SK-N-SH (cell line): ENCODE measurements at regions not wholly inside any gene's neighbourhood (a gene's known extent, or its start where the extent isn't known, plus 50 kb on each side); places are given as distances from the start of the nearest gene placed in this dataset.

Experiments used
- CTCF ChIA-PET: fragments of 300-600, 350-600 bp; formaldehyde crosslinking; extraction: SDS; loops from one replicate; lab custom pipeline; 2021; lab: Yijun Ruan, JAX
- POLR2A ChIA-PET: fragments of 350-600 bp; sonication (Branson Sonifier 250); formaldehyde crosslinking; extraction: SDS; loops from one replicate; lab custom pipeline; 2020; ENCODE audit warnings: antibody characterized with exemption, inconsistent platforms; lab: Yijun Ruan, JAX
- DNase-seq: peaks from one replicate; pipeline ENCODE4 v3.0.0; 2012
- H2AFZ ChIP-seq: fragments of 200-600 bp; sonication (generic); 2 replicates; pipeline ENCODE4 v1.8.1; 2016; ENCODE audit warnings: antibody characterized with exemption, mild to moderate bottlenecking, low read depth
- H3F3A ChIP-seq: fragments of 200-600 bp; sonication (generic); replicated peaks from 2 replicates; pipeline ENCODE3; 2016; ENCODE audit warnings: antibody characterized with exemption, mild to moderate bottlenecking; ENCODE audit not compliant: insufficient read depth
- H3K27ac ChIP-seq, 2 experiments: fragments of 200-500 bp in 1 of 2; fragments of 200-600 bp in 1 of 2; sonication (Bioruptor generic) in 1 of 2; sonication (generic), shearing (Covaris generic) in 1 of 2; 2 replicates each; pipeline versions ENCODE4 v1.5.1 to v1.6.1; 2014 to 2016; ENCODE audit warnings: low read depth in 2 of 2, inconsistent platforms in 1 of 2, low read length in 1 of 2, mild to moderate bottlenecking in 1 of 2, mixed read lengths in 1 of 2
- H3K27me3 ChIP-seq: fragments of 200-600 bp; sonication (generic), shearing (Covaris generic); 2 replicates; pipeline ENCODE4 v1.6.1; 2016; ENCODE audit warnings: mixed run types; ENCODE audit not compliant: insufficient read depth
- H3K36me3 ChIP-seq, 2 experiments: fragments of 200-500 bp in 1 of 2; fragments of 200-600 bp in 1 of 2; sonication (Bioruptor generic) in 1 of 2; sonication (generic) in 1 of 2; replicated peaks in 1 of 2; 2 replicates each; pipeline versions ENCODE3 to v1.5.1; 2014 to 2016; ENCODE audit warnings: low read length in 1 of 2, mild to moderate bottlenecking in 1 of 2; ENCODE audit not compliant: insufficient read depth in 2 of 2, control insufficient read depth in 1 of 2
- H3K4me1 ChIP-seq, 2 experiments: fragments of 200-500 bp in 1 of 2; fragments of 200-600 bp in 1 of 2; sonication (Bioruptor generic) in 1 of 2; sonication (generic), shearing (Covaris generic) in 1 of 2; 2 replicates each; pipeline versions ENCODE4 v1.5.1 to v1.6.1; 2014 to 2016; ENCODE audit warnings: low read depth in 1 of 2, low read length in 1 of 2, mixed run types in 1 of 2; ENCODE audit not compliant: insufficient read depth in 2 of 2, control insufficient read depth in 1 of 2
- H3K4me2 ChIP-seq: fragments of 200-600 bp; sonication (generic), shearing (Covaris generic); 2 replicates; pipeline ENCODE4 v1.6.1; 2017; ENCODE audit warnings: mixed run types
- H3K4me3 ChIP-seq, 2 experiments: fragments of 200-500 bp in 1 of 2; fragments of 200-600 bp in 1 of 2; sonication (Bioruptor generic) in 1 of 2; sonication (generic), shearing (Covaris generic) in 1 of 2; 2 replicates each; pipeline versions ENCODE4 v1.5.1 to v1.8.1; 2014 to 2016; ENCODE audit warnings: low read depth in 2 of 2, inconsistent platforms in 1 of 2, low read length in 1 of 2, mild to moderate bottlenecking in 1 of 2, mixed read lengths in 1 of 2, moderate library complexity in 1 of 2
- H3K79me2 ChIP-seq: fragments of 200-600 bp; sonication (generic); 2 replicates; pipeline ENCODE4 v1.8.1; 2017; ENCODE audit warnings: mild to moderate bottlenecking; ENCODE audit not compliant: insufficient read depth
- H3K9ac ChIP-seq: fragments of 200-600 bp; sonication (generic); 2 replicates; pipeline ENCODE4 v1.6.1; 2017; ENCODE audit warnings: mixed run types
- H3K9me2 ChIP-seq: fragments of 200-600 bp; sonication (generic); 2 replicates; pipeline ENCODE4 v1.6.1; 2017; ENCODE audit warnings: mixed run types
- H3K9me3 ChIP-seq: fragments of 200-600 bp; sonication (generic); 2 replicates; pipeline ENCODE4 v1.6.1; 2017; ENCODE audit warnings: mixed run types, mild to moderate bottlenecking, moderate library complexity
- H4K20me1 ChIP-seq: fragments of 200-600 bp; sonication (generic); 2 replicates; pipeline ENCODE4 v1.6.1; 2017; ENCODE audit warnings: mild to moderate bottlenecking, mixed run types; ENCODE audit not compliant: insufficient read depth
- CHD2 ChIP-seq: fragments of 150-350 bp; IDR thresholded peaks from 2 replicates; pipeline ENCODE4 v1.6.1; 2018; ENCODE audit warnings: low read length; ENCODE audit not compliant: partially characterized antibody
- EP300 ChIP-seq, 2 experiments: IDR thresholded peaks; 2 replicates each; pipeline versions ENCODE4 v1.4.0 to v1.6.1; 2012; ENCODE audit warnings: borderline replicate concordance in 1 of 2, low read depth in 1 of 2, low read length in 1 of 2
- FOSL2 ChIP-seq: IDR thresholded peaks from 2 replicates; pipeline ENCODE4 v1.4.0; 2012; ENCODE audit warnings: low read depth, mild to moderate bottlenecking, moderate library complexity, borderline replicate concordance
- GABPA ChIP-seq: IDR thresholded peaks from 2 replicates; pipeline ENCODE4 v1.4.0; 2012; ENCODE audit warnings: low read depth, mild to moderate bottlenecking
- RAD21 ChIP-seq: IDR thresholded peaks from 2 replicates; pipeline ENCODE4 v1.6.1; 2012; ENCODE audit warnings: mild to moderate bottlenecking, low read length
- RCOR1 ChIP-seq: fragments of 150-350 bp; IDR thresholded peaks from 2 replicates; pipeline ENCODE4 v1.6.1; 2017; ENCODE audit warnings: antibody characterized with exemption, low read length
- RFX5 ChIP-seq: IDR thresholded peaks from 2 replicates; pipeline ENCODE4 v1.6.1; 2012; ENCODE audit warnings: mild to moderate bottlenecking, improper control_type of control experiment, low read length
- RXRA ChIP-seq: IDR thresholded peaks from 2 replicates; pipeline ENCODE4 v1.4.0; 2012; ENCODE audit warnings: low read depth, mild to moderate bottlenecking, borderline replicate concordance
- SIN3A ChIP-seq: IDR thresholded peaks from 2 replicates; pipeline ENCODE4 v1.6.1; 2012; ENCODE audit warnings: low read depth, mild to moderate bottlenecking, low read length, moderate library complexity, borderline replicate concordance
- TCF12 ChIP-seq: IDR thresholded peaks from 2 replicates; pipeline ENCODE4 v1.4.0; 2012
- TEAD4 ChIP-seq: IDR thresholded peaks from 2 replicates; pipeline ENCODE4 v1.4.0; 2012; ENCODE audit warnings: mild to moderate bottlenecking, borderline replicate concordance; ENCODE audit not compliant: insufficient read depth
- WGBS: methylation state at CpG from one replicate; pipeline ENCODE4 v1.1.6; 2017; ENCODE audit warnings: low lambda C conversion rate; 5-methylcytosine and 5-hydroxymethylcytosine counted together
- TF ChIP-seq, protein P1 (sequence below): fragments of 200-600 bp; sonication (generic); IDR thresholded peaks from 2 replicates; pipeline ENCODE4 v1.6.1; 2017; ENCODE audit warnings: antibody characterized with exemption, mild to moderate bottlenecking, moderate library complexity
- TF ChIP-seq, protein P2 (sequence below): fragments of 150-350 bp; IDR thresholded peaks from 2 replicates; pipeline ENCODE4 v1.6.1; 2017; ENCODE audit warnings: antibody characterized with exemption, low read length, low read depth, borderline replicate concordance
- TF ChIP-seq, protein P3 (sequence below): fragments of 150-350 bp; IDR thresholded peaks from 2 replicates; pipeline ENCODE4 v1.6.1; 2016; ENCODE audit warnings: mild to moderate bottlenecking, low read depth, low read length
- TF ChIP-seq, protein P4 (sequence below): IDR thresholded peaks from 2 replicates; pipeline ENCODE4; 2012
- TF ChIP-seq, protein P5 (sequence below): IDR thresholded peaks from 2 replicates; pipeline ENCODE4 v1.6.1; 2012; ENCODE audit warnings: mild to moderate bottlenecking, low read depth, low read length, moderate library complexity

DNA sequence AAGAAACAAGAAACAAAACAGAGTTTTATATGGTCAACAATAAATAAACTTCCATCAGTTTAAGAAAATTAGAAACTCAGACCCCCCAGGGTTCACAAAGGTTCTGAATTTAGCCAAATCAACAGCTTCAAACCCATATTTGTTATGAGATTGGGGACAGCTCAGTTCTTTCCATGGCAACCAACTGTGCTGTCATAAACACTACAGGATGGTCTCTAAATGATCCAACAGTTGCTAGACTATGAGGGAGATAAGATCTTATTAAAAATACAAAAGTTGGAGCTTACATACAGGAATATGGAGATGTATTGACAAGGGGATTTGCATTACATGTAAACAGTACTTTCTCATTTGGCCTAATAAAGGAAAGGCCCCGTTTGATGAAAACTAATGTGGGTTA is 154.6 kb upstream of the CTAGE1 start:
- WGBS = 6% methylated on average over 1 of the region's 1 CpG
- CTCF ChIA-PET = no interaction called here
- no peaks in the 10 kb centered on the region for H3K36me3 ChIP-seq
- H3K4me2 ChIP-seq = no peak overlapping the region
- no peaks in the 10 kb centered on the region for H4K20me1 ChIP-seq
- POLR2A ChIA-PET = no interaction called here
- H3K9ac ChIP-seq = no peak overlapping the region
- peaks cover 19% of the 10 kb centered on the region; the same call in 1 of the 2 replicates for H3K27me3 ChIP-seq
- no peak overlapping the region for H3K4me3 ChIP-seq
- H3K27ac ChIP-seq = no peak overlapping the region
- no peak for DNase-seq
- H3K9me3 ChIP-seq = no peaks in the 10 kb centered on the region
- no peaks in the 10 kb centered on the region for H3F3A ChIP-seq
- H3K4me1 ChIP-seq = no peaks in the 10 kb centered on the region; a peak in 1 of 4 replicates
- TF ChIP-seq FOSL2 = no peak
- no peak for TF ChIP-seq RAD21
- TF ChIP-seq, protein P1, sequence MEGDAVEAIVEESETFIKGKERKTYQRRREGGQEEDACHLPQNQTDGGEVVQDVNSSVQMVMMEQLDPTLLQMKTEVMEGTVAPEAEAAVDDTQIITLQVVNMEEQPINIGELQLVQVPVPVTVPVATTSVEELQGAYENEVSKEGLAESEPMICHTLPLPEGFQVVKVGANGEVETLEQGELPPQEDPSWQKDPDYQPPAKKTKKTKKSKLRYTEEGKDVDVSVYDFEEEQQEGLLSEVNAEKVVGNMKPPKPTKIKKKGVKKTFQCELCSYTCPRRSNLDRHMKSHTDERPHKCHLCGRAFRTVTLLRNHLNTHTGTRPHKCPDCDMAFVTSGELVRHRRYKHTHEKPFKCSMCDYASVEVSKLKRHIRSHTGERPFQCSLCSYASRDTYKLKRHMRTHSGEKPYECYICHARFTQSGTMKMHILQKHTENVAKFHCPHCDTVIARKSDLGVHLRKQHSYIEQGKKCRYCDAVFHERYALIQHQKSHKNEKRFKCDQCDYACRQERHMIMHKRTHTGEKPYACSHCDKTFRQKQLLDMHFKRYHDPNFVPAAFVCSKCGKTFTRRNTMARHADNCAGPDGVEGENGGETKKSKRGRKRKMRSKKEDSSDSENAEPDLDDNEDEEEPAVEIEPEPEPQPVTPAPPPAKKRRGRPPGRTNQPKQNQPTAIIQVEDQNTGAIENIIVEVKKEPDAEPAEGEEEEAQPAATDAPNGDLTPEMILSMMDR = no peak
- no peak for TF ChIP-seq EP300 (IDR thresholded peaks at IDR 0.05; ENCODE audit: borderline replicate concordance in 1 of 2, low read depth in 1 of 2, low read length in 1 of 2)
- no peak for TF ChIP-seq SIN3A
- no peak for TF ChIP-seq RCOR1
- no peak for TF ChIP-seq CHD2
- no peak for TF ChIP-seq TCF12
- TF ChIP-seq, protein P2, sequence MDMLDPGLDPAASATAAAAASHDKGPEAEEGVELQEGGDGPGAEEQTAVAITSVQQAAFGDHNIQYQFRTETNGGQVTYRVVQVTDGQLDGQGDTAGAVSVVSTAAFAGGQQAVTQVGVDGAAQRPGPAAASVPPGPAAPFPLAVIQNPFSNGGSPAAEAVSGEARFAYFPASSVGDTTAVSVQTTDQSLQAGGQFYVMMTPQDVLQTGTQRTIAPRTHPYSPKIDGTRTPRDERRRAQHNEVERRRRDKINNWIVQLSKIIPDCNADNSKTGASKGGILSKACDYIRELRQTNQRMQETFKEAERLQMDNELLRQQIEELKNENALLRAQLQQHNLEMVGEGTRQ = no peak
- TF ChIP-seq, protein P3, sequence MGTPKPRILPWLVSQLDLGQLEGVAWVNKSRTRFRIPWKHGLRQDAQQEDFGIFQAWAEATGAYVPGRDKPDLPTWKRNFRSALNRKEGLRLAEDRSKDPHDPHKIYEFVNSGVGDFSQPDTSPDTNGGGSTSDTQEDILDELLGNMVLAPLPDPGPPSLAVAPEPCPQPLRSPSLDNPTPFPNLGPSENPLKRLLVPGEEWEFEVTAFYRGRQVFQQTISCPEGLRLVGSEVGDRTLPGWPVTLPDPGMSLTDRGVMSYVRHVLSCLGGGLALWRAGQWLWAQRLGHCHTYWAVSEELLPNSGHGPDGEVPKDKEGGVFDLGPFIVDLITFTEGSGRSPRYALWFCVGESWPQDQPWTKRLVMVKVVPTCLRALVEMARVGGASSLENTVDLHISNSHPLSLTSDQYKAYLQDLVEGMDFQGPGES = no peak
- no peak for TF ChIP-seq GABPA
- H3K79me2 ChIP-seq = no peaks in the 10 kb centered on the region
- H2AFZ ChIP-seq = no peak overlapping the region
- no peaks in the 10 kb centered on the region for H3K9me2 ChIP-seq

DNA sequence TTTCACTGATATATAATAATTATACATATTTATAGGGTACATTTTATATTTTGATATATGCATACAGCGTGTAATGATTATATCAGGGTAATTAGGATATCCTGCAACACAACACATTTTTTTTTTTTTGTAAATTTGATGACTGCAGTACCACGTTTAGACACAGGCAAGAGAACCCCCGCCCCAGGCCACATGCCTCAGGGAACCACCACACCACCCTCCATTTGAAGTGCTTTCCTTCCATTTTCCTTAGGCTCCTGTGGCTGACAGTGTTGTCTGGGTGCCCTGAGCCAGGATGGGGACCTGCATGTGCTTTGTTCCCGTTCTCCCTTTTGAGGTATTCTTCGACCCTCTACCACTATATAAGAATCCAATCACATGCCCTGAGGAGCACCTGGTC is 161.6 kb upstream of the CTAGE1 start:
- CTCF ChIA-PET = no interaction called here
- no peak for DNase-seq
- POLR2A ChIA-PET = no interaction called here
- H3K27me3 ChIP-seq = peaks cover 4% of the 10 kb centered on the region; the same call in 1 of the 2 replicates
- no peaks in the 10 kb centered on the region for H3K4me1 ChIP-seq
- no peak overlapping the region for H3K4me2 ChIP-seq
- no peak overlapping the region for H3K4me3 ChIP-seq
- H3K27ac ChIP-seq = no peak overlapping the region
- H3K79me2 ChIP-seq = no peaks in the 10 kb centered on the region
- 28% methylated on average over 5 of the region's 5 CpGs for WGBS
- H3K9me3 ChIP-seq = no peaks in the 10 kb centered on the region
- H3K9me2 ChIP-seq = no peaks in the 10 kb centered on the region
- no peaks in the 10 kb centered on the region for H3K36me3 ChIP-seq
- no peak overlapping the region for H2AFZ ChIP-seq
- no peaks in the 10 kb centered on the region for H3F3A ChIP-seq
- H4K20me1 ChIP-seq = no peaks in the 10 kb centered on the region
- no peak overlapping the region for H3K9ac ChIP-seq
- TF ChIP-seq RFX5 (no peak), RCOR1 (no peak), TEAD4 (no peak), RXRA (no peak), EP300 (IDR thresholded peaks at IDR 0.05; ENCODE audit: borderline replicate concordance in 1 of 2, low read depth in 1 of 2, low read length in 1 of 2) (no peak)
- TF ChIP-seq, protein P3 = no peak
- TF ChIP-seq, protein P4, sequence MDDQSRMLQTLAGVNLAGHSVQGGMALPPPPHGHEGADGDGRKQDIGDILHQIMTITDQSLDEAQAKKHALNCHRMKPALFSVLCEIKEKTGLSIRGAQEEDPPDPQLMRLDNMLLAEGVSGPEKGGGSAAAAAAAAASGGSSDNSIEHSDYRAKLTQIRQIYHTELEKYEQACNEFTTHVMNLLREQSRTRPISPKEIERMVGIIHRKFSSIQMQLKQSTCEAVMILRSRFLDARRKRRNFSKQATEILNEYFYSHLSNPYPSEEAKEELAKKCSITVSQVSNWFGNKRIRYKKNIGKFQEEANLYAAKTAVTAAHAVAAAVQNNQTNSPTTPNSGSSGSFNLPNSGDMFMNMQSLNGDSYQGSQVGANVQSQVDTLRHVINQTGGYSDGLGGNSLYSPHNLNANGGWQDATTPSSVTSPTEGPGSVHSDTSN = no peak
- TF ChIP-seq, protein P5, sequence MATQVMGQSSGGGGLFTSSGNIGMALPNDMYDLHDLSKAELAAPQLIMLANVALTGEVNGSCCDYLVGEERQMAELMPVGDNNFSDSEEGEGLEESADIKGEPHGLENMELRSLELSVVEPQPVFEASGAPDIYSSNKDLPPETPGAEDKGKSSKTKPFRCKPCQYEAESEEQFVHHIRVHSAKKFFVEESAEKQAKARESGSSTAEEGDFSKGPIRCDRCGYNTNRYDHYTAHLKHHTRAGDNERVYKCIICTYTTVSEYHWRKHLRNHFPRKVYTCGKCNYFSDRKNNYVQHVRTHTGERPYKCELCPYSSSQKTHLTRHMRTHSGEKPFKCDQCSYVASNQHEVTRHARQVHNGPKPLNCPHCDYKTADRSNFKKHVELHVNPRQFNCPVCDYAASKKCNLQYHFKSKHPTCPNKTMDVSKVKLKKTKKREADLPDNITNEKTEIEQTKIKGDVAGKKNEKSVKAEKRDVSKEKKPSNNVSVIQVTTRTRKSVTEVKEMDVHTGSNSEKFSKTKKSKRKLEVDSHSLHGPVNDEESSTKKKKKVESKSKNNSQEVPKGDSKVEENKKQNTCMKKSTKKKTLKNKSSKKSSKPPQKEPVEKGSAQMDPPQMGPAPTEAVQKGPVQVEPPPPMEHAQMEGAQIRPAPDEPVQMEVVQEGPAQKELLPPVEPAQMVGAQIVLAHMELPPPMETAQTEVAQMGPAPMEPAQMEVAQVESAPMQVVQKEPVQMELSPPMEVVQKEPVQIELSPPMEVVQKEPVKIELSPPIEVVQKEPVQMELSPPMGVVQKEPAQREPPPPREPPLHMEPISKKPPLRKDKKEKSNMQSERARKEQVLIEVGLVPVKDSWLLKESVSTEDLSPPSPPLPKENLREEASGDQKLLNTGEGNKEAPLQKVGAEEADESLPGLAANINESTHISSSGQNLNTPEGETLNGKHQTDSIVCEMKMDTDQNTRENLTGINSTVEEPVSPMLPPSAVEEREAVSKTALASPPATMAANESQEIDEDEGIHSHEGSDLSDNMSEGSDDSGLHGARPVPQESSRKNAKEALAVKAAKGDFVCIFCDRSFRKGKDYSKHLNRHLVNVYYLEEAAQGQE = no peak
